ENCODE measurements at regions not wholly inside any gene's neighbourhood (a gene's known extent, or its start where the extent isn't known, plus 50 kb on each side); places are given as distances from the start of the nearest gene placed in this dataset.

GRCh38 chr1:221794935-221795334 is 53.0 kb upstream of the DUSP10 start:
- no peak for DNase-seq

- DNase-seq, result no peak
Observed at GRCh38 chr1:221794079-221794670, 52.3 kb upstream of the DUSP10 start.

DNA sequence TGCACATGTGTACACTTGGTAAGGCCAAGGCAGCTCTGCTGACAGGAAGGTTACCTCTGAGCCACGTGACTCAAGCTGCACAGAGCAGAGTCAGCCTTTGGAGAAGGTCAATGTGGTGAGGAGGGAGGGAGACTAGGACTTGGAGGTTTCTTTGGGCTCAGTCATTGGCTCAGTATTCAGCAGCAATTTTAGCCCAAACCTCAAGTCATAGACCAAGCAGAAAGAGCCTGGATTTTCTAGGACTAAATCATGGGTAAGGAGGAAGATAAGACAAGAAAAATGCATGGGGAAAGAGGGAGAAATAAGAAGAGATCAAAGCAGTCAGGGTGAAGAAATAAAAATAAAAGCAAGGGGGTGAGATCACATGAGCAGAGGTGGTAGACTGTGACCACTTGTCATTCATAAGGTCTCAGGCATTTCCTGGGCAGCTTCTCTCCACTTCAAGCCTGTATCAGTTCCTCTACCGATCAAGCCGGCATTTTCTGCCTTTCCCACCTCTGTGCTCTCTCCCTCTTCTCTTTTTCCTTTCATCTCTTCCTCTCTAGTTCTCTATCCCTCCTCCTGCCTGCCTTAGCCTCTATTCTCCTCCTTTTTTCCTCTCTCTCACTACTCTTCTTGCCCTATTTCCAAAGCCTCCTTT is 51.7 kb upstream of the DUSP10 start:
- DNase-seq, result no peak

DNA sequence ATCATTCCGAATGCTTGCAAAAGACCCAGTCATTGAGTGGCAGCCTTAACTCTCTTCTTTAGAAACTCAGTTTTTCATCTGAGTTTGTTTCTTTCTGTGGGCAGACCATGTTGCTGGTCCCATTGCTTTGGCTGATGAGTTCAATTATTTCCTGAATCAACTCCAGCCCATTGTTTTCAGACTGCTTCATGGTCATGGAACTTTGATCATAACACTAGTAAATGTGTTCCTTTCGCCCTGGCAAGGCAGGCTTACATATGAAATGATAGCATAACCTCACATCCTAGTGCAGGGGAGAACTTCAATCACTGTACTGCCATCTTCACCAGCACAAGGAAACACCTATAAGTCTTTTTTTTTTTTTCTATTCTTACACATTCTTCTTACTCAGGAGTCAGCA is 50.0 kb upstream of the DUSP10 start:
- DNase-seq, result no peak

Measured in NCI-H1694 treated with DMSO at 0.1 percent for 48 hours (cell line).